ENCODE measurements at regions not wholly inside any gene's neighbourhood (a gene's known extent, or its start where the extent isn't known, plus 50 kb on each side); places are given as distances from the start of the nearest gene placed in this dataset.

DNA sequence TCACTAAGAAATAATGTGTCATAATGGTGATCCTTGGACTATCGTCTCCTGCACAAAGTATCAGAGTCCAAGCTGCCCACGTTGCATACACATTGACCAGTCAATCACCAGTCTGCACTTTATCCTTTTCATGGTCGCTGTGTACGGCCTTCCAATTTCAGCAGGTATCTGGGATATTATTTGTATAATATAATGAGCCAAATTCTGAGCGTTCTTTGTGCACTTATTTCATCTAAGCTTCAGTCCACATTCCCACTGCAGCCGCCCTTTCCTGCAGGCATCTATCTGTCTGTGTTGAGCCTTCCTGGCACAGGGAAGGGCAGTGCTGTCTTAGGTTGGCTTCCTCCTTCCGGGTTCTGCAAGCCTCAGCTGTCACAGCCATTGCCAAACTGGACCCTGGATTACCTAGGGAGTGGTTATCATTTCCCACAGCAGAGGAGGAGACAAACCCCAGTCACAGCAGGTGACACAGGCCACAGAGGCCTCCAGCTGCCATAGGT lies 174.3 kb downstream of the TTLL2 start:
- no peaks in the 10 kb centered on the region for H3K79me2 ChIP-seq (ENCODE audit: insufficient read depth, low read length)
- no peak overlapping the region for H3K4me2 ChIP-seq (ENCODE audit: low read length)
- no peak overlapping the region for H2AFZ ChIP-seq (ENCODE audit: low read length)
- H3K36me3 ChIP-seq (ENCODE audit: insufficient read depth, low read length): no peaks in the 10 kb centered on the region
- no peaks in the 10 kb centered on the region for H3K9me3 ChIP-seq (ENCODE audit: low read length)
- H3F3A ChIP-seq (ENCODE audit: insufficient read depth, low read length): no peaks in the 10 kb centered on the region
- H3K4me1 ChIP-seq (ENCODE audit: insufficient read depth, low read length, severe bottlenecking): no peaks in the 10 kb centered on the region
- H3K27ac ChIP-seq (ENCODE audit: low read depth, low read length, poor library complexity, severe bottlenecking): no peak overlapping the region
- H4K20me1 ChIP-seq (ENCODE audit: insufficient read depth, low read length): no peaks in the 10 kb centered on the region
- no peaks in the 10 kb centered on the region for H3K9me2 ChIP-seq (ENCODE audit: low read depth, low read length)
- H3K4me3 ChIP-seq (ENCODE audit: low read depth, low read length, poor library complexity, severe bottlenecking): no peak overlapping the region
- TF ChIP-seq EZH2 (IDR thresholded peaks at IDR 0.05; ENCODE audit: borderline replicate concordance, low read length) (no peak), CTCF (IDR thresholded peaks at IDR 0.05; ENCODE audit: low read length) (no peak)
- no peak overlapping the region for H3K9ac ChIP-seq (ENCODE audit: low read length)
- no peaks in the 10 kb centered on the region for H3K27me3 ChIP-seq (ENCODE audit: insufficient read depth, low read length)

DNA sequence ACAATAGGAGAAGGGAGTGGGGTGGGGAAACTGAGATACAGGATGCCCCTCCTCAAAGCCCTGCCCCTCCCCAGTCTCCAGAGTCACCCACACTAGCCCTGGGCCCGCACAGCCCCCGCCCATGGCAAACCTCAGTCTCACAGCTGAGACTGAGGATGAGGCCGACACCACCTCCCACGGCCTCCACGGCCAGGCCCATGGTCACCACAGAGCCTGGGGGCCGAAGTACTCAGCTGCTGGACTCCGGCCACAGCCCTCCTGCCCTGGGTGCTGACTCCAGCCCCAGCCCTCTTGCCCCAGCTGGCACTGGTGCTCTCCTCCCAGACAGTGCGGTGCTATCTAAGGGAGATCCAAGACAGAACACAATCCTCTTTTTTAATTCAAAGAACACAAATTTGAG lies 176.1 kb downstream of the TTLL2 start:
- no peak overlapping the region for H3K27ac ChIP-seq (ENCODE audit: low read depth, low read length, poor library complexity, severe bottlenecking)
- no peak overlapping the region for H2AFZ ChIP-seq (ENCODE audit: low read length)
- H3K79me2 ChIP-seq (ENCODE audit: insufficient read depth, low read length): no peaks in the 10 kb centered on the region
- H3K9me2 ChIP-seq (ENCODE audit: low read depth, low read length): no peaks in the 10 kb centered on the region
- TF ChIP-seq EZH2 (IDR thresholded peaks at IDR 0.05; ENCODE audit: borderline replicate concordance, low read length) (no peak), CTCF (IDR thresholded peaks at IDR 0.05; ENCODE audit: low read length) (no peak)
- no peaks in the 10 kb centered on the region for H3K36me3 ChIP-seq (ENCODE audit: insufficient read depth, low read length)
- no peaks in the 10 kb centered on the region for H3F3A ChIP-seq (ENCODE audit: insufficient read depth, low read length)
- no peak overlapping the region for H3K4me2 ChIP-seq (ENCODE audit: low read length)
- no peaks in the 10 kb centered on the region for H3K4me1 ChIP-seq (ENCODE audit: insufficient read depth, low read length, severe bottlenecking)
- no peaks in the 10 kb centered on the region for H3K9me3 ChIP-seq (ENCODE audit: low read length)
- H3K4me3 ChIP-seq (ENCODE audit: low read depth, low read length, poor library complexity, severe bottlenecking): no peak overlapping the region
- H3K27me3 ChIP-seq (ENCODE audit: insufficient read depth, low read length): no peaks in the 10 kb centered on the region
- H4K20me1 ChIP-seq (ENCODE audit: insufficient read depth, low read length): no peaks in the 10 kb centered on the region
- H3K9ac ChIP-seq (ENCODE audit: low read length): no peak overlapping the region

DNA sequence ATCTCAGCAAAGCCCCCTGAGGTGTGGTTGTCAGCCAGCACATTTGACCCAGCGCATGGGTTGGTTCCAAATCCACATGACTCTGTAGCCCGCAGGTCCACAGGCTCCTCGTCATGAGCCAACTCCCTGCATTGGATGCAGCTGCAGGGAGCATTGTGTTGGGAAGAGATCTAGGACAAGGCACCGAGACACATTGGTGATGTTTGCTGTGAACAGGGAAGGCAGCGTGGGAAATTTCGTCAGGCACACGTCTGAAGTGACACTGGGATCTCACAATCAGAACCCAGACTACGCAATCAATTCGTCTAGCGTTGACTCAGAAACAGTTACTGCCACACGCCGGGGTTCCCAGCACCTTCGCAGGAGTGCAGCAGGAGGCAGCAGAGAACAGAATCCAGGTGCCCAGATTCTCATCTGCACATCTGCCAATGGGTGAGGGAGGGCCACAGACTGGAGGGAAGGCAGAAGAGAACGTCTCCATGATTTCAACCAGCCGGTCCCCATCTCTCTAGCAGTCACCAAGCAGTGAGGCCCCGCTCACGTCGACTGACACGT lies 177.0 kb downstream of the TTLL2 start:
- Histone ChIP-seq H3K36me3 (ENCODE audit: insufficient read depth, low read length) (no peaks in the 10 kb centered on the region), H3K9me2 (ENCODE audit: low read depth, low read length) (no peaks in the 10 kb centered on the region), H3K4me1 (ENCODE audit: insufficient read depth, low read length, severe bottlenecking) (no peaks in the 10 kb centered on the region), H2AFZ (ENCODE audit: low read length) (no peak overlapping the region), H3F3A (ENCODE audit: insufficient read depth, low read length) (no peaks in the 10 kb centered on the region), H3K79me2 (ENCODE audit: insufficient read depth, low read length) (no peaks in the 10 kb centered on the region), H3K9me3 (ENCODE audit: low read length) (no peaks in the 10 kb centered on the region), H3K9ac (ENCODE audit: low read length) (no peak overlapping the region), H3K4me3 (ENCODE audit: low read depth, low read length, poor library complexity, severe bottlenecking) (no peak overlapping the region), H3K4me2 (ENCODE audit: low read length) (no peak overlapping the region), H4K20me1 (ENCODE audit: insufficient read depth, low read length) (no peaks in the 10 kb centered on the region), H3K27me3 (ENCODE audit: insufficient read depth, low read length) (no peaks in the 10 kb centered on the region), H3K27ac (ENCODE audit: low read depth, low read length, poor library complexity, severe bottlenecking) (no peak overlapping the region)
- TF ChIP-seq EZH2 (IDR thresholded peaks at IDR 0.05; ENCODE audit: borderline replicate concordance, low read length) (no peak), CTCF (IDR thresholded peaks at IDR 0.05; ENCODE audit: low read length) (no peak)

All from OCI-LY1 (cell line).